H1 (cell line): ENCODE measurements at regions not wholly inside any gene's neighbourhood (a gene's known extent, or its start where the extent isn't known, plus 50 kb on each side); places are given as distances from the start of the nearest gene placed in this dataset.
"Not testable (repeated sequence)": the region's sequence is repeated elsewhere in the genome, so short reads cannot be mapped to it uniquely, and the experiment has no call there.

Source experiments
- CTCF ChIA-PET: fragments of 300-600 bp; sonication (Branson Sonifier 250); formaldehyde crosslinking; loops from one replicate; lab custom pipeline; 2021; ENCODE audit not compliant: partially characterized antibody; lab: Charles Lee
- POLR2A ChIA-PET: fragments of 300-600 bp; sonication (Branson Sonifier 250); formaldehyde crosslinking; loops from one replicate; lab custom pipeline; 2021; ENCODE audit warnings: inconsistent platforms; ENCODE audit not compliant: partially characterized antibody; lab: Charles Lee
- DNase-seq, 2 experiments: peaks; one replicate each; pipeline versions ENCODE4 v3.0.0 to v3.0.0-alpha.2; 2010 to 2022; ENCODE audit warnings: low spot score in 2 of 2, low read depth in 1 of 2, mixed read lengths in 1 of 2
- FAIRE-seq: peaks from 2 replicates; lab custom pipeline; 2011; peaks lifted over from hg19 to GRCh38; lab: Jason Lieb, UNC
- H2AFZ ChIP-seq: 2 replicates; pipeline ENCODE4 v1.8.1; 2012; ENCODE audit warnings: low read length, inconsistent platforms
- H2AK5ac ChIP-seq: 2 replicates; pipeline ENCODE4 v1.6.1; 2013; ENCODE audit warnings: low read depth, low read length
- H2BK120ac ChIP-seq: replicated peaks from 2 replicates; pipeline ENCODE3; 2013; ENCODE audit warnings: low read depth, low read length, inconsistent platforms
- H2BK12ac ChIP-seq: 2 replicates; pipeline ENCODE4 v1.6.1; 2013; ENCODE audit warnings: low read depth, low read length
- H2BK15ac ChIP-seq: 2 replicates; pipeline ENCODE4 v1.6.1; 2013; ENCODE audit warnings: low read length
- H2BK20ac ChIP-seq: 2 replicates; pipeline ENCODE4 v1.6.1; 2013; ENCODE audit warnings: low read length
- H2BK5ac ChIP-seq: 2 replicates; pipeline ENCODE4 v1.6.1; 2013; ENCODE audit warnings: low read depth, low read length
- H3K14ac ChIP-seq: 2 replicates; pipeline ENCODE4 v1.6.1; 2013; ENCODE audit warnings: inconsistent platforms; ENCODE audit not compliant: insufficient read length
- H3K18ac ChIP-seq: 2 replicates; pipeline ENCODE4 v1.6.1; 2013; ENCODE audit warnings: low read length; ENCODE audit errors: extremely low read depth
- H3K23ac ChIP-seq: 2 replicates; pipeline ENCODE4 v1.6.1; 2013; ENCODE audit warnings: inconsistent platforms; ENCODE audit not compliant: insufficient read length
- H3K23me2 ChIP-seq: 2 replicates; pipeline ENCODE4 v1.6.1; 2013; ENCODE audit warnings: low read depth, low read length
- H3K27ac ChIP-seq: 2 replicates; pipeline ENCODE4 v1.6.1; 2011; ENCODE audit warnings: low read depth, low read length, inconsistent platforms
- H3K27me3 ChIP-seq, 4 experiments: replicated peaks in 1 of 4; 1 replicate in 1 of 4; 2 replicates in 3 of 4; pipeline versions ENCODE4 v1.6.1 to v1.8.1; 2011 to 2013; ENCODE audit warnings: low read length in 3 of 4, mild to moderate bottlenecking in 3 of 4, inconsistent platforms in 2 of 4, mixed read lengths in 2 of 4, moderate library complexity in 1 of 4; ENCODE audit not compliant: control insufficient read depth in 3 of 4, insufficient read depth in 3 of 4; ENCODE audit errors: extremely low read depth in 1 of 4
- H3K36me3 ChIP-seq, 4 experiments: 2 replicates each; pipeline versions ENCODE4 v1.6.1 to v1.8.1; 2011 to 2013; ENCODE audit warnings: mild to moderate bottlenecking in 4 of 4, low read length in 3 of 4, moderate library complexity in 2 of 4, control low read depth in 1 of 4, inconsistent platforms in 1 of 4; ENCODE audit not compliant: insufficient read depth in 4 of 4, control insufficient read depth in 2 of 4
- H3K4ac ChIP-seq: replicated peaks from 2 replicates; pipeline ENCODE3; 2013; ENCODE audit warnings: low read length, low read depth, mixed read lengths, inconsistent platforms; ENCODE audit not compliant: insufficient read length
- H3K4me1 ChIP-seq, 4 experiments: replicated peaks in 1 of 4; 1 replicate in 1 of 4; 2 replicates in 3 of 4; pipeline versions ENCODE4 v1.6.1 to v1.8.1; 2011 to 2013; ENCODE audit warnings: low read length in 3 of 4, inconsistent platforms in 2 of 4, mixed read lengths in 1 of 4; ENCODE audit not compliant: insufficient read depth in 4 of 4, control insufficient read depth in 3 of 4
- H3K4me2 ChIP-seq, 2 experiments: 2 replicates each; pipeline versions ENCODE4 v1.6.1 to v1.8.1; 2011 to 2013; ENCODE audit warnings: low read depth in 2 of 2, low read length in 2 of 2, control low read depth in 1 of 2, inconsistent platforms in 1 of 2, mild to moderate bottlenecking in 1 of 2; ENCODE audit not compliant: insufficient read depth in 1 of 2
- H3K4me3 ChIP-seq, 4 experiments: fragments of 200-600, 300-600 bp in 1 of 4; sonication (generic), shearing (Covaris generic), sonication (Bioruptor Twin) in 1 of 4; 2 replicates each; pipeline versions ENCODE4 v1.5.1 to v1.8.1; 2011 to 2016; ENCODE audit warnings: low read length in 4 of 4, low read depth in 3 of 4, control low read depth in 2 of 4, inconsistent platforms in 2 of 4, mild to moderate bottlenecking in 2 of 4, mixed read lengths in 1 of 4, moderate library complexity in 1 of 4; ENCODE audit not compliant: insufficient read depth in 2 of 4; ENCODE audit errors: extremely low read depth in 1 of 4
- H3K56ac ChIP-seq: replicated peaks from 2 replicates; pipeline ENCODE3; 2013; ENCODE audit warnings: low read depth, mild to moderate bottlenecking, mixed read lengths, low read length, inconsistent platforms; ENCODE audit not compliant: insufficient read length
- H3K79me1 ChIP-seq: 2 replicates; pipeline ENCODE4 v1.6.1; 2013; ENCODE audit warnings: low read depth, low read length, control low read depth
- H3K79me2 ChIP-seq, 2 experiments: 2 replicates each; pipeline versions ENCODE4 v1.6.1 to v1.8.1; 2012 to 2013; ENCODE audit warnings: low read length in 2 of 2, mild to moderate bottlenecking in 2 of 2, inconsistent platforms in 1 of 2; ENCODE audit not compliant: insufficient read depth in 2 of 2, control insufficient read depth in 1 of 2
- H3K9ac ChIP-seq, 4 experiments: replicated peaks in 1 of 4; 1 replicate in 1 of 4; 2 replicates in 3 of 4; pipeline versions ENCODE4 v1.6.1 to v1.8.1; 2011 to 2013; ENCODE audit warnings: low read depth in 3 of 4, low read length in 3 of 4, control low read depth in 2 of 4, mild to moderate bottlenecking in 2 of 4, moderate library complexity in 2 of 4, inconsistent platforms in 1 of 4; ENCODE audit errors: extremely low read depth in 1 of 4
- H3K9me3 ChIP-seq, 2 experiments: 2 replicates each; pipeline versions ENCODE4 v1.6.1 to v1.8.1; 2012 to 2013; ENCODE audit warnings: mild to moderate bottlenecking in 2 of 2, moderate library complexity in 2 of 2, control low read depth in 1 of 2, inconsistent platforms in 1 of 2, low read depth in 1 of 2, low read length in 1 of 2, mixed read lengths in 1 of 2; ENCODE audit not compliant: insufficient read depth in 2 of 2
- H4K20me1 ChIP-seq, 2 experiments: replicated peaks in 1 of 2; 2 replicates each; pipeline versions ENCODE3 to v1.8.1; 2011 to 2013; ENCODE audit warnings: inconsistent platforms in 2 of 2, low read length in 2 of 2, mild to moderate bottlenecking in 1 of 2; ENCODE audit not compliant: insufficient read depth in 2 of 2, control insufficient read depth in 1 of 2
- H4K5ac ChIP-seq: 2 replicates; pipeline ENCODE4 v1.6.1; 2013; ENCODE audit warnings: low read length, low read depth, mixed read lengths, inconsistent platforms; ENCODE audit not compliant: insufficient read length
- H4K8ac ChIP-seq: 2 replicates; pipeline ENCODE4 v1.8.0; 2013; ENCODE audit warnings: mild to moderate bottlenecking, moderate library complexity, low read length, inconsistent platforms; ENCODE audit not compliant: insufficient read depth; ENCODE audit errors: extremely low read depth
- H4K91ac ChIP-seq: replicated peaks from 2 replicates; pipeline ENCODE3; 2013; ENCODE audit warnings: low read length, mixed read lengths, inconsistent platforms; ENCODE audit not compliant: insufficient read length
- WGBS, 2 experiments: shearing (Covaris generic) in 1 of 2; methylation state at CpG; one replicate each; pipeline versions ENCODE4 v1.1.6 to v1.1.7; 2013 to 2015; ENCODE audit warnings: low lambda C conversion rate in 2 of 2, mixed read lengths in 2 of 2, inconsistent platforms in 1 of 2, low coverage in 1 of 2, missing lambda C conversion rate in 1 of 2; ENCODE audit not compliant: insufficient replicate concordance in 2 of 2, insufficient coverage in 1 of 2, insufficient read length in 1 of 2; ENCODE audit errors: extremely low coverage in 1 of 2, missing lambda C conversion rate in 1 of 2; 5-methylcytosine and 5-hydroxymethylcytosine counted together

DNA sequence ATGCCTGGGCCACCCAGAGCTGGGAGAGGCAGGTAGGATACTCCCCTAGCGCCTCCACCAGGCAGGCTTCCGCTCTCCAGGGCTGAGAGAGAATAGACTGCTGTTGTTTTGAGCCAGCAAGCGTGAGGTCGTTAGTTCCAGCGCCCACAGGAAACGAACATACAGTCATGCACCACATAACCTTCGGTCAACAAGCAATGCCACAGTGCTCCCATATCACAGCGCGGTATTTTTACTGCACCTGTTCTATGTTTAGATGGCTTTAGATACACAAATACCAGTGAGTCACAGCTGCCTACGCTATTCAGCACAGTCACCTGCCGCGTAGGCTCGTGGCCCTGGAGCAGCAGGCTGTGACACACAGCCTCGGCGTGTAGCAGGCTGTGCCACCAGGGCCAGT lies 5502.3 kb upstream of the TPTE start:
- H2BK15ac ChIP-seq, FAIRE-seq, DNase-seq, H4K91ac ChIP-seq, H3K56ac ChIP-seq, H3K4ac ChIP-seq, H3K23ac ChIP-seq, H3K9me3 ChIP-seq, H3K36me3 ChIP-seq, H2BK12ac ChIP-seq, H3K79me1 ChIP-seq, POLR2A ChIA-PET, H3K4me3 ChIP-seq, H3K27ac ChIP-seq, H3K23me2 ChIP-seq, CTCF ChIA-PET, H3K4me1 ChIP-seq, H4K20me1 ChIP-seq, H4K5ac ChIP-seq, H3K4me2 ChIP-seq, H3K27me3 ChIP-seq, H3K9ac ChIP-seq, H2AK5ac ChIP-seq, H3K14ac ChIP-seq, H2AFZ ChIP-seq, H4K8ac ChIP-seq, H2BK20ac ChIP-seq, H3K79me2 ChIP-seq, H2BK5ac ChIP-seq, H2BK120ac ChIP-seq, H3K18ac ChIP-seq: not testable (repeated sequence)
- WGBS, 2 experiments = no CpG with 5 or more reads among the region's 15 CpGs

- H2BK20ac ChIP-seq, H4K91ac ChIP-seq, H3K56ac ChIP-seq, H3K18ac ChIP-seq, POLR2A ChIA-PET, H3K36me3 ChIP-seq, H2BK120ac ChIP-seq, H3K27ac ChIP-seq, H2BK12ac ChIP-seq, H3K27me3 ChIP-seq, H2BK5ac ChIP-seq, H2AFZ ChIP-seq, H3K4ac ChIP-seq, CTCF ChIA-PET, H3K23ac ChIP-seq, H3K79me1 ChIP-seq, H3K79me2 ChIP-seq, H2BK15ac ChIP-seq, H4K5ac ChIP-seq, H3K9ac ChIP-seq, H3K4me2 ChIP-seq, H2AK5ac ChIP-seq, H3K14ac ChIP-seq, H3K4me1 ChIP-seq, H3K23me2 ChIP-seq, H4K8ac ChIP-seq, DNase-seq, H3K4me3 ChIP-seq, H3K9me3 ChIP-seq, FAIRE-seq, H4K20me1 ChIP-seq: not testable (repeated sequence)
- WGBS, 2 experiments = no CpG with 5 or more reads among the region's 27 CpGs
Measured at GRCh38 chr21:5021815-5022214, 5499.6 kb upstream of the TPTE start.
